NCI-H1092 (cell line): ENCODE measurements at regions not wholly inside any gene's neighbourhood (a gene's known extent, or its start where the extent isn't known, plus 50 kb on each side); places are given as distances from the start of the nearest gene placed in this dataset.

ENCODE experiments used
- DNase-seq: peaks from one replicate; lab custom pipeline; 2025; lab: John Stamatoyannopoulos, UW

DNA sequence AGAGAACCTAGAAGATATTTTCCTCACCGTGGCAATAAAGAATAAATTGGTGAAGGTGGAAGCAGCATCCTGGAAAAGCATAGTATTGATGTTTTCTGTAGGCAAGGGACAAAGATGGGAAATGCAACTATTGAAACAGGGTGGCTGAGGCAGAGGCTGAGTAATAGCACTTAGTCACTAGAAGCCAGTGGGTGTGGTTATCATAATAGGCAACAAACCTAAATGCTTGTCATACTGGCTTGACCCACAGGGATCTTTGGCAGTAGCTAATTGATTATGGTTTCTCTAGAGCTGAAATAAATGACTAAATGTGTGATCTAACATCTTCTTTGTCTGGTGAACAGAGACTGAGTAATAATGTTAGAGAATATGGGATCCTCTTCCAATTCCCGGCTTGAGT lies 353.6 kb upstream of the RPS6KA3 start:
- DNase-seq, result no peak

DNA sequence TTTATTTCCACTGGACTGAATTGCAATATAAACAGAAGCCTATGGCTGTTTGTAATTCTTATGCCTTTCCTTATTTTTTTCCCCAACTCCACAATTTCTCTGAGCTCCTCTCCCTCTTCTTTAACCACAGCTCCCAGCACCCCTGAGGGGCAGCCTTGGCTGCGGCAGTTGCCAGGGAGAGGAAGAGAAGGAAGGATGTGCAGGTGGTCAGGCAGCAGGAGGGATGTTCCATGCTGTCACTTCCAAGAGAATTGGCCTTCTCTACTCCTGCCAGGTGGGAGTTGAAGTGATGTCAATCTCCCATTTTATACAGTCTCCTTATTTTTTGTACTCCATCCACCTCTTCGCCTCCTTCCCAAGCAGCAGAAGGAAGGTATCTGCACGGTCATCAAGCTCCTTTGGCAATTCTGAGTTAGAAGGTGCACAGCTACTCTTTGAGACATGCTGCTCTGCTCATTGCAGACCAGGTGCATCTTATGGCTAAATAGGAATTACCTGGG lies 343.3 kb upstream of the RPS6KA3 start:
- no peak for DNase-seq

DNA sequence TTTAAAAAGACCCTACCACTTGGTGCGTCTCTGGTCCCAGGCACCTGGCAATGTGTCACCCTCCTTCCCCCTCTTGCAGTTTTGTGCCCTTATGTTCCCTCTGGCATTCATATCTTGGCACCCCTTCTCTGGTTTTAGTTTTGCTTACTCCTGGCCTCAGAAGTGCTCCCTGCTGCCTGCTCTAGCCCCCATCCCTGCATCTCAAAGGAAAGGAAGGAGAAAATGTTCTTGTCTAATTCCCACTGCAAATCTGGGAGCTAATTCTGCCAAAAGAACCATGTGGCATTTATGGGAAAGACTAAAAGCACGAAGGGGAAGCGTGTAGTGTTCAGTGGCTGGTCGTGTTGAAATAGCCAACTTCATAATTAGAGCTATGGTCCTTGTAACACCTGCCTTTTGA lies 340.1 kb upstream of the RPS6KA3 start:
- no peak for DNase-seq

DNA sequence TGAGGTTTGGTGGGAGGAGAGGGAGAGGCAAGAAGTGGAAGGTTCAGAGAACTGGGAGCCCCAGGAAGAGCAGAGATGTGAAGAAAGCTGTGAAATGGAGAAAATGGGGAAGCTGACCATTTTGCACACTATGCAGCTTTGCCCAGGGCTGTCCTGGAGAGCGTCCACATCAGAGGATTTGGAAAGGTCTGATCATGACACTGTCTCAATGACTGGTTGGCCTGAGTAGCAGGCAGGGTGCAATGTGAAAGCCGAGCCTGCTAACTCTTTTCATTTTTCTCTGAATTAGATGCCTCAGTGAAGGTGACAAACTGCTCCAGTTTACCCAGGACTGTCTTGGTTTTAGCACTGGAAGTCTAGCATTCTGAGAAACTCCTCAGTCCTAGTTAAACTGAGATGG lies 330.1 kb upstream of the RPS6KA3 start:
- DNase-seq, result no peak

DNA sequence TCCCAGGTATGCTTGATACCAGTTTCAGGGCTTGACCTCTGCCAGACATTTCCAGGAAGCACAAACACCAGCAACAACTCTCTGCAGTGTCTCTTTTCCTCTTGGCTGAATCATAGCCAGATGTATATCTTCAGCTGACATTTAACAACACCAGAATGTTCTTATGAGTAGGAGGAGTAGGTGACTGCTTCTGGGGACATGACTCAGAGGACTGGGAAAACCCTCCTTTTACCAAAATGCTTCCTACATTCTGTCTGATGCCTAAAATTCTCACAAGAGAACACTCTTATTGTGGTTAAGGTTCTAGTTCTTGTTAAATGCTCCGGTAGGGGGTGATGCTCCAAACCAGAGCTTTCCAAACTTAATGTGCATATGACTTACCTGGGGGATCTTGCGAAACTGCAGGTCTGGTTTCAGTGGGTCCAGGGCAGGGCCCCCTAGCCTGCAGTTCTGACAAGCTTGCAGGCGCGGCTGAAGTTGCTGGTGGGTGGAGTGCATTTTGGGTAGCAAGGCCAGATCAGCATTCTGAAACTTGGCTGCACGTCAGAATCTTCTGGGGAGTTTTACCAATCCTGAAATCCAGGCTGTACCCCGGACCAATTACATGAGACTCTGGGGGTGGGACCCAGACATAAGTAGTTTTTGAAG lies 329.3 kb upstream of the RPS6KA3 start:
- DNase-seq, result no peak

DNA sequence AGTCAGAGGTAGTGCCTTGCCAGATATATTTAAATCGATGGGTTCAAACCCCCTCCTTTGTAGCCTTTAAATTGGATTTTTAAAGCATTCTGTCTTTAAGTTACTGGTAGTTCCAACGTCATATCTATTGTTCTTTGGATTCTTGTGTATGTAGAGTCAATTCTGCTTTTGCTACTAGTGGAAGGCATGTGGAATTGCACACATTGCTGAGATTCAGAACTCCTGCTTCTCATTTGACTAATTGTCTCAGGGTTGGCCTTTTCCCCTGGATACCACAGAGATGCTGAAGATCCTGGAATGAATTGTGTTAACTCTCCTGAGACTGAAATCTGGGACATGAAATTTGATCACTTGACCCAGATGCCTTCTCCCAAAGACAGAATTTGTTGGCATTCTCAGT lies 328.3 kb upstream of the RPS6KA3 start:
- DNase-seq, result no peak

DNA sequence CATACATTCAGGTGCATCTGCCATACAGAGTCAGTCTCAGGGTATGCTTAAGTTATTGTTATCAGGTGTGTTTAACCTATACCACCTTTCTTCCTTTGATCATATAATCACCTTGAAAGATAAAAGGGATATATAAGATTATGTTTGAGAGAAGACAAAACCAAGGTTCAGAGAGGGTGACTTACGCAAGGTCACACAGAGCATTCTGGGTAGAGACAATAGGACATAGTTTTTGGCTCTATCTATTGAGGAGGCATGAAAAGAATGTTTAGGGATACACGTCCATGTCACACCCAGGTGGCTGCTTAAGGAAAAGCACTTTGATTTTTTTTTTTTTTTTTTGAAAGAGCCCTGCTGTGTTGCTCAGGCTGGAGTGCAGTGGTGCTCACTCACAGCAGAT lies 327.1 kb upstream of the RPS6KA3 start:
- DNase-seq, result no peak

DNA sequence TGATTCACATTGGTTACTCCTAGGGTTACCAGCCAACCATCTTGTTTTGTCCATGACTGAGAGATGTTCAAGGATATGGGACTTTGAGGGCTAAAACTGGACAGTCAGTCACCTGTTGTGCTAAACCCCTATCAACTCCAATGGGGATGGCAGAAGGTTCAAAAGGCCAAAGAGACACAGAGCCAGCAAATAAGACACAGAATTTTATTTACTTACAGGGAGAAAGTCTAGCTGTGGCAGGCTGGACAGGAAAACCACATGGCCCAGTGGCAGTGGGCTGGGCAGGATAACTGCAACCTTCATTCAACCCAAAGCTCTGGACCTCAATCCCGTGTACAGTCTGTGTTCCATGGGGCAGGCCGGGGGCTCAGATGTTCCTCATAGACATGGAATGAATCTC lies 326.7 kb upstream of the RPS6KA3 start:
- no peak for DNase-seq

DNA sequence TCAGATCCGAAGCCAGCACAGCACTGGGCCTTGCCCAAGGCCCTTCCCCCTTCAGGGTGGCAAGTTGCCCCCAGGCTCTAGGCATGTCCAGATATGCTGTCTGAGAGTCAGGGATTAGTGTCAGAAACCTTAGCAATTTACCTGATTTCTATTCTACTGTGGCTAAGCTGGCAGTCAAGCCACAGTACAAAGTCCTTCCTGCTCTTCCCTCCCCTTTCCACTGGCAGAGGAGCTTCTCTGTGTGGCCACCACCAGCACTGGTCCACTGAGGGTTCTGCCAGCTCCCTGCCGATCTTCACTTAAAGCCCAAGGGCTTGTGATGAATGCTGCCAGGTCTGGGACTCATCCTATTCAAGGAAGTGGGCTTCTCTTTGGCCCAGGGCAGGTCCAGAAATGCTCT lies 324.5 kb upstream of the RPS6KA3 start:
- DNase-seq, result no peak

DNA sequence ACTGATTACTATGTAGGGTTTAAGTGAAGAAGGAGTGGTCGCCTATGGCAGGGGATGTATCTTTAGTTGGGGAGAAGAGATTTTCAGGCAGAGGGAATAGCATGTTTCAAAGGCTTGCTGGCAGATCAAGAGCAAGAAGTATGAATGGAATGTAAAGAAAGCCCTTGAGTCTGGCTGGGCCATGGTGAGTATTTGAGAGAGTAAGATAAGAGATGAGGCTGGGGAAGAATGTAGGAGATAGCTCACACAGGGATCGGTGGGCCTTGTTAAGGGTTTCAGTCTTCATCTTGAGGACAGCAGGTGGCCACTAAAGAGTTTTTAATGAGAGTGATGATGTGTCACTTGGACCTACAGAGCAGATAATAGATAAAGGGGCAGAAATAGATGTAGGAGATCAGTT lies 319.1 kb upstream of the RPS6KA3 start:
- no peak for DNase-seq

DNA sequence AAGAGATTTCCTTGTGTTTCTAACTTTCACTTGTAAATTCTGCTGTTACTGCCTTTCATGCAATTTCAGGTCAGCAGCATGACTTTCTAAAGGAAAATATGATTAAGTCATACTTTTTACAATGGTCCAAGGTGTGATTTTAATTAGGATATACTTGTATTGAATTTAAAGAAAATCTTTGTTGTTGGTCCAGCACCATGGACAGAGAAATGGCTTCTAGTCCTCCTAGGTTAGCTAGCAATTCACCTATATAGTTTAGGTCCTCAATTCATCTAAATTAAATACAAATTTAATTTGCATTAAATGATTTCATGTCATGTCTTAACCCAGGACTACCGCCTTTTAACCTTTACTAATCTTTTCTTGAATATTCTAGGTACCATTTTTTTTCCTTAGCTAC lies 304.9 kb upstream of the RPS6KA3 start:
- DNase-seq, result no peak

DNA sequence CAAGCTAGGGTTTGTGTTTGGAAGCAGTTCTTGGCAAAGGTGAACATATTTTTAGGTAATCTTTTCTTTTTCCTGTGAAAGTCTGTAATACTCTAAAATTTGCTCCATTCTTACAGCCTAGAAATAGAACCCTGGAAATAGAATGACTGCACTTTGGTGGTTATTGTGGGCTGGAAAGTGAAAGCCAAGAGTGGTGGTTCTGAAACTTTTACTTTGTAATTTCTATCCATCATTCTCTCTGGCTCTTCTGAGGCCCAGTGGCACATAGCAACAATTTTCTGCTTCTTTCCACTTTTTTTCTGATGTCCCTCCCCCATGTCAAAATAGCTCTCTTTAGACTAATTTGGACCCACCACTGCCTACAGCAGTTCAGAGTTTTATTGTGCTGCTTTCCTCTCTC lies 300.4 kb upstream of the RPS6KA3 start:
- DNase-seq, result no peak

DNA sequence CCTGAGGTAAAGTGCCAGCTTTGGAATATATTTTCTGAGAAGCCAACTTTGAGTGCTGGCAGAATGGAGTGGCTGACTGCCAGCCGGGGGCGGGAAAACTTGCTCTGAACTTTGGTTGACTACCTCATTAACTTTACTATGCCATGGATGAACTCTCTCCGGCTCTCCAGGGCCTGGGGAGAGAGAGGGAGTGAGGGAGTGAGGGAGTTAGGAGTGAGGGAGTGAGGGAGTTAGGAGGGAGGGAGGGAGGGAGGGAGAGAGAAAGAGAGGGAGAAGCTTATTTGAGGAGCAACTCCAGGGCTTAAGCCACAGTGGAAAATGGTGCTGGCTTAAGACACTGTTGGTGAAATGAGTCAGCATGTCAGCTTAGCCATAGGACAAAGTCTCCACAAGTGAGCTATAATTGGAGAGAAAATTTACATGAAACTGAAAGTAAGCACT lies 280.9 kb upstream of the RPS6KA3 start:
- DNase-seq, result no peak

DNA sequence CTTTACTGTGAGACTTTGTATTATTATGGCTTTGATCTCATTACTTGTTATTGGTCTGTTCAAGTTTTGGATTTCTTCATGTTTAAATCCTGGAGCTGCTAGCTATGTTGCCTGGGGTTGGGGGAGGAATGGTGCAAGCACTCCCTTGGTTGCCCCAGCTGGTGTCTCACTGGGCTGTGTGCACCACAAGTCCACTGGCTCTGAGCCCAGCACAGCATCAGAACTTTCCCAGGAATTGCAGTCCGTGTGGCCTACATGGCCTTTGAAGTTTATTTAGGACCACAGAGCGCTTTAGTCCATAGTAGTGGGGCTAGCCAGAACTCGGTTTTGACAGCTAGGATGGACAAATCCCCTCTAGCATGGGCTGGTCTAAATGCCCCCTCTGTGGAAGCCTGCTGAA lies 278.8 kb upstream of the RPS6KA3 start:
- no peak for DNase-seq

DNA sequence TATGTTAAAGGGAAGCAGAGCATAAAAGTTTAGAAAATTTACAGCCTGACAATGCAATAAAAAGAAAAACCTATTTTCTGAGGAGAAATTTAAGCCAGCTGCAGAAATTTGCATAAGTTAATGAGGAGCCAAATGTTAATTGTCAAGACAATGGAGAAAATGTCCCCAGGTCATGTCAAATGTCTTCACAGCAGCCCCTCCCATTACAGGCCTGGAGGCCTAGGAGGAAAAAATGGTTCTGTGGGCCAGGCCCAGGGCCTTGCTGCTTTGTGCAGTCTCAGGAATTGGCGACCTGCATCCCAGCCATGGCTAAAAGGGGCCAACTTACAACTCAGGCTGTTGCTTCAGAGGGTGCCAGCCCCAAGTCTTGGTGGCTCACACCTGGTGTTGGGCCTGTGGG lies 275.4 kb upstream of the RPS6KA3 start:
- no peak for DNase-seq

DNA sequence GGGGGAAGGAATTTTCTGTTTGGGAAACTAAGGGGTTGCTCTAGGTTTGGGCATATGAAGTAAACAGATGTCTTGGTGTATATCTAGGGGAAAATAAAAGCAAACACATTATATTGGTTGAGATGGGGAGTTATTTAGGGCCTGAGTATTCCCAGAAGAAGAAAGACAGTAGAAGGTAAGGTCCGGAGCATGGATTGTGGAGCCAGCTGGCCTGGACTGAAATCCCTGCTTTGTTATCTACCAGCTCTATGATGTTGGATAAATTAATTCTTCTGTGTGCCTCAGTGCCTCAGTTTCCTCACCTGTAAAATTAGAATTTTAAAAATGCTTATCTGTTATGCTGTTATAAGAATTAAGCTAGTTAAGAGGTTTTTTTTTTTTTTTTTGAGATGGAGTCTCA lies 272.3 kb upstream of the RPS6KA3 start:
- DNase-seq, result no peak

DNA sequence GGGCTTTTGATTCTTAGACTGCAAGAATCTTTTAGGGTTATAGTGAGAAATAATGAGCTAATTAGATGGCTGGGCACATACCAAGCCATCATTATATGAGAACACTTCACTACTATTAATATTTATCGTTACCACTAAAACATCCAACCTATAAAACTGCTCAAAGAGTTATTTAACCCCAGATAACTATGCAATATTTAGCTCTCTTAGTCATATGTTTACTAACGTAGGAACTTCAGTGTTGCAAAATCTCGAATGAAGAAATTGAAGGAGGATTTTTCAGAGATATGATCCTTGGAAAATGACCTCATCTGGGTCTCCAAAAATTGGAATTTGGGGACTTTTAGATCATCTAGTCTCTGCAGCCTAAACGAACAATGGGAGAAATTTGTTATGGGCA lies 265.0 kb upstream of the RPS6KA3 start:
- no peak for DNase-seq

DNA sequence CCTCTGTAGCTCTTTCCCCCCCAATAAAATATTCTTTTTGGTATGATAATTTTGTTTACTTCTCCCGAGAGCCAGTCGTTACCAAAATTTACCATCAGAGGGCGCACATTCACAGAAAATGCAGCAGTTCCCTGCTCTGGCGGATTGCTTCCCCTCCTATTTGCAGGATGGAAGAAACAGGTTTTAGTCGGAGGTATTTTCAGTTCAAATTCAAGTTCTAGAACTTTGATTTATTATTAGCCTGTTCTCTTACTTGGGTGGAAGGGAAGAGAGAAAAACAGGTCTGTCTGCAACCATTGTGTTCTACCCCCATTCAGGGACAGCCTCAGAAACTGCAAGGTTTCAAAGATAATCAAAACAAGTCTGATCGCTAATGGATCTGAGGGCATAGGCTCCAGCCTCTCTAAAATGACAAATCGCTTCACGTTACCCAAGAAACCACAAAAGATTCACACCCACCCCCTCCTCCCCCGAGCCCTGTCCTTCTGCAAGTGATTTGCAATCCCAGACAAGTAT lies 263.8 kb upstream of the RPS6KA3 start:
- peak; percentile 61 for DNase-seq

DNA sequence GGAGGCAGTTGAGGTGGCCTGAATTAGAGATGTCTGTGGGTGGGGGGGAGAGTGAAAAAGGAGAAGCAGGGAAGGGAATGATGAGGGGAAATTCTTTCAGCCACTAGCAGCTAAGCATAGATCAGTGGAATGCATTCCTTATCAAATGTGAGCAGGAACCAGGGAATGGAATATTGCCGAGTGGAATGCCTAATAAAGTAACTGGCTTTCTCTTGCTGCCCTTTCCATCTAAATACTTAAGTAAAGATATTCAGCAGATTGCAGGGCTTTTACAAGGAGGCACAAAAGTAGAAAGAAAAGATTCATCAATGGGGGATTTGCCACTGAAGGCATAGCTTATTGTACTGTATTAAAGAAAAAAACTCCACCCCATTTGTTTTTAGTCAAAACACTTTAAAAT lies 263.0 kb upstream of the RPS6KA3 start:
- DNase-seq, result no peak

DNA sequence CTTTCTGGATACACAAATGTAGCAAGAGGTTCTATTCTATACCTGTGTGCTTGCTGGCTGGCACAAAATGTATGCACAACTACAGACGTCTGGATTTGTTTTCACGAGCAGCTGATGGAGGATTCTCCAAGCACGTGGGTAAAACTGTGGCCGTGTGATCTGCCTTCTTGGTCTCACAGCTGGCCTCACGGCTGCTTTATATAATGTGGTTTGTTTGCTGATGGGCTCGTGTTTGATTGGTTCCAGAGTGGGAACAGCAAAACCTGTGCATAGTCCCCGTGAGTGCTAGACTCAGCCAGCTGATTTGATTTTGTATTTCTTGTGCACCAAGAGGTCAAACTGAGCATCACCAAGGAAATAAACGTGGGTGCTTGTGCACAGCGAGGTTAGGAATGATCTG lies 262.6 kb upstream of the RPS6KA3 start:
- DNase-seq, result peak; percentile 6

DNA sequence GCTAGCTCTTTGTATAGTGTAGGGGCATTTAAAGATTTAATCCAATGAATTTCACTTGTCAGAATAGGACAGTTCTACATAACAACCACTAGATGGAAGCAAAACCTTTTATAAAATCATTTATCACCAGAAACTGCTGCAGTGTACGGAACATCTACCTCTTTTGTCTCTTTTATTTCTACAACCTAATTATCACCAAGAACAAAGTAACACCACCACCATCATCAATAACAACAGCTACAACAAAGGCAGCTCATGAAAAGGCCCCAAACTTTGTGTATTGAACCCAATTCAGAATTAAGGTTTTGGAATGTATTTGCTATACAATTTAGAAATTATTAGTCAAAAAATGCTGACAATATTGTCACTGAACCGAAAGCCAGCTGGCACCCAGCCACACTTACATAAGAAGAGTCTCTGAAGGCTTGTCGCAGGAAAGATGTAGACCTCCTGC lies 260.9 kb upstream of the RPS6KA3 start:
- no peak for DNase-seq

DNA sequence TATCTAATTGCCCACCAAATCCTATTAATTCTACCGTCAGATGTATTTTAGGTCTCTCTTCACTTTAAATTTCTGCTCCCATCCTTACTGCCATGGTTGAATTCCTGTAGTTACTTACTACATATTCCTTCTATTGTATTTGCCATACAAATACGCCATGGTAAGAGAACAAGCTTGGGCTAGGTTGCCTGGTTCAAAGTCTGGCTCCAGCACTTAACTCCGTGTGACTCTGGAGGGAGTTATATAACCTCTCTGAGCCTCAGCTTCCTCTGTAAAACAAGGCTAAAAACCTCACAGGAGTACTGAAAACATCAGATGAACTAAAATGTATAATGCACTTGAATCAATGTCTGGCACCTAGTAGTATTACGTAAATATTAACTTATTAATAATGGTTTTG lies 260.3 kb upstream of the RPS6KA3 start:
- DNase-seq, result no peak

DNA sequence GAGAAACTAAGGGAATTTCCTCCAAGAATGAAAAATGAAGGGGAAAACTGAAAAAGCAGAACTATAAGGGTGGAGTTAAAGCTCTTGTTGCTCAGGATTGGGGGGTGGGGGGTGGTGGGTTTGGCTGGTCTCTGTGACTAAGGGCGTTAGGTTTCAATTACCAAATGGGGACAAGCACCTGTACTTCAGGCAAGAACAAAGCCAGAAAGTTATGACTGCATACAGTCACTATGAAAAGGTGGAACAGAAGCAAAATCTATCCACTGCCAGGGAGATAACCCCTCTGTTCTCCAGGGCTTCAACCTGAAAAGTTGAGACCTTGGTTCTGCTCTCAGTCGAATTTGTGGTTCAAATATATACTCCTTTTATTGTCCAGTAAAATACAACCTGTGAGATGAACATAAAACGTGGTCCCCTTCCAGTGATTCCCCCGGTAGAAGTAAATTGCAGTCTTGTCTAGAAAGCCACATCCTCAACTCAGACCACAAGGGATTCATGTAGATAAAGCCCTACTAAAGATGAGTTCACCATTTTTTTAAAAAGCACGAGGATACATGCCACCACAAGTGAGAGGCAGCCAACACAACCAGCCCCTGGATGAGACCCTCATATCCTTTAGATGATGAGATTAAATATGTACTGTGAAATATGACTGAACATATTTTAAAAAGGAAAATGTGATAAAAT lies 257.1 kb upstream of the RPS6KA3 start:
- no peak for DNase-seq

DNA sequence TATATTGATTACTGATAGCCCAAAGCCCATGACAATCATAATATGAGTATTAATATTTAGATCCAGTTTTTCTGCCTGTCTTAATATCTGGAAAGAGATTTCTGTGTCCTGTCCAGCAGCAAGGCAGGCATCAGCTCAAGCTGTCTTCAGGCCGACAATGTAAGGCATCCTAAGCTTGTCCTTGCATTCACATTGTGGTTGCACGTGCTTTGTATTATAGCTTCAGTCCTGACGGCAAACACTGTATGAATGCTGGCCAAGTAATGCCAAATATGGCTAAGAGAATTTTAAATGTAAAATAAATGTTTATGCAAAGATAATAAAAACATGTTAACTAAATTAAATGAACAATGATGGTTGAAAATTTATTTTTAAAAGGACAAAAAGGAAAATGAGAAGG lies 255.7 kb upstream of the RPS6KA3 start:
- DNase-seq, result no peak
